Endothelial cell of hepatic sinusoid (primary cell): ENCODE measurements at regions not wholly inside any gene's neighbourhood (a gene's known extent, or its start where the extent isn't known, plus 50 kb on each side); places are given as distances from the start of the nearest gene placed in this dataset.
"Not testable (repeated sequence)": the region's sequence is repeated elsewhere in the genome, so short reads cannot be mapped to it uniquely, and the experiment has no call there.

Source experiments
- in situ Hi-C: cut with HindIII; loops from 2 replicates; pipeline ENCODE4 v1.10.0; 2017; ENCODE audit warnings: low sequenced_read_pairs

DNA sequence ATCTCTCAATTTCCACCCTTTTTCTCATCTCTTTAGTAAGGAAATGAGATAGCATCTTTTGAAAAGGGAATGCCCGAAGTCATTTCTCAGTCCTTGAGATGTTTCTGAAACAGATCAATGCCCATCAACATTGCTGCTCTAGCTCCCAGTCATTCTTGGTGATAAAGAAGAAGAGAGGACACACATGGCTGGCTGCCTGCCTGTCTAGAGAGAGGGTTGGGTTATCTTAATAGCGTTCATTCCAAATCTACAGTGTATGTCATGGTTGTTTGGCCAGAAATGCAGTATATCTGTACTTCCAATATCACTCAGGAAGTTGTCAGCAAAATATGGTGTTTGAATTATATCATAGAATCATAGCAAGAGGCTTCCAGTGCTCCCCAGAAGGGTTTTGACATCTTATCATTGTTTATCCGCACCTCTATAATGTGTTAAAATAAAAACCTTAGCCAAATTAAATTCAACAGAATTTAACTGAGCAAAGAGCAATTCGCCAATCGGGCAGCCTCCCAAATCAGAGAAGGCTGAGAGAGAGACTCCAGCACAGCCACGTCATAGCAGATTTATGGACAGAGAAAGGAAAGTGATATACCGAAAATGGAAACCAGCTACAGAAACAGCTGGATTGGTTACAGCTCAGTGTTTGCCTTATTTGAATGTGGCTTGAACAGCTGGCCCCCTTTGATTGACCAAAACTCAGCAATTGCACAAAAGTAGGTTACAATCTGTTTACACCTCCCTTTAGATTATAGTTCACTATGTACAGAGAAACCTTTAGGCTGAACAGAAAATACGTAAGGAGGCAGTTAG lies 321.0 kb upstream of the FRG1 start:
- in situ Hi-C loops, result not testable (repeated sequence)

- in situ Hi-C loops, result not testable (repeated sequence)
Measured at GRCh38 chr4:189622574-189622973, 318.1 kb upstream of the FRG1 start.

DNA sequence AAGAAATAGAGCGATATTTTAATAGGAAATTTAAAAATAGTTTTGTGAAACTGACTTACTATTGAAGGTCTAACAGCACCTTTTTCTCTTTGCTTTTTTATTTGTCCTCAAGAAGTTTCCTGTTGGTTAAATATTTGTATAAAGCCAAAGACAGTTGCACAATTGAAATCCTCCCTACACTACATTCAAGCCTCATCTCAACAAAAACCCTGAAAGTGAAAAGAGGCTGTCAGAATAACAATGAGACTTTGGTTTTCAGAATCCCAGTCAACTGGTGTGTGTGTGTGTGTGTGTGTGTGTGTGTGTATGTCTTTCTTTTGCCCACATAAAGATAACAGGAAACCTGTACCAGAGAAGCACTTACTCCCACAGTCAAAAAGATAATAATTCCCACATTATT lies 313.6 kb upstream of the FRG1 start:
- in situ Hi-C loops, result not testable (repeated sequence)

- in situ Hi-C loops, result not testable (repeated sequence)
Measured at GRCh38 chr4:189629733-189630132, 310.9 kb upstream of the FRG1 start.

DNA sequence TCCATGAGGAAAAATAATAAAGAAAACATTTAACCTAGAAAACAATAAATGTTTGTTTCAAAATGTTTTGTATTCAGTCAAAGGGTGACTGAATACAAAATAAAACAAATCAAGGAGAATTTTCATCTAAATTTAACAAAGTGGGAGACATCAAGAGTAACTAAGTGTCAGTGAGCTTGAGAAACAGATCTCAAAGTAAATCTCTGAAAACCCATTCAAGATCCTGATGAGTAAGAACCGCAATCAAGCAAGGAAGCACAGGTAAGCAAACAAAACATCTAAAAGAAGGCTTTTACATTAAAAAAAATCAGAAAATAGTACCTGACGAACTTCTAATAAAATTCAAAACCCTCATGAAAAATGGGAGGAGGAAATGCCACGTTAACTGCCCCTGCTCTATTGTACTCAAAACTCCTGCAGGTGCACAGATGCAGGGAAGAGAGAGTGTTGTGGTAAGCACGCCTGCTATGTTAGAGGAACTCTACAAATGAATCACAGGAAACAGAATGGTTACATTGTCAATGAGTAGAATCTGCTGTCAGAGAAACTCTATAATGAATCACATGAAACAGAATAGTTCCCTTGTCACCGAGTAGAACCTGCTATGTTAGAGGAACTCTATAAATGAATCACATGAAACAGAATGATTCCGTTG lies 309.6 kb upstream of the FRG1 start:
- in situ Hi-C loops, result not testable (repeated sequence)

DNA sequence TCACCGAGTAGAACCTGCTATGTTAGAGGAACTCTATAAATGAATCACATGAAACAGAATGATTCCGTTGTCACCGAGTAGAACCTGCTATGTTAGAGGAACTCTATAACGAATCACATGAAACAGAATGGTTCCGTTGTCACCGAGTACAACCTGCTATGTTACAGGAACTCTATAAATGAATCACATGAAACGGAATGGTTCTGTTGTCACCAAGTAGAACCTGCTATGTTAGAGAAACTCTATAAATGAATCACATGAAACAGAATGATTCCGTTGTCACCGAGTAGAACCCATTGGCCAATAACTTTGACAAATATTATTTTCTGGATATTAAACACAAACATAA lies 309.1 kb upstream of the FRG1 start:
- in situ Hi-C loops, result not testable (repeated sequence)

DNA sequence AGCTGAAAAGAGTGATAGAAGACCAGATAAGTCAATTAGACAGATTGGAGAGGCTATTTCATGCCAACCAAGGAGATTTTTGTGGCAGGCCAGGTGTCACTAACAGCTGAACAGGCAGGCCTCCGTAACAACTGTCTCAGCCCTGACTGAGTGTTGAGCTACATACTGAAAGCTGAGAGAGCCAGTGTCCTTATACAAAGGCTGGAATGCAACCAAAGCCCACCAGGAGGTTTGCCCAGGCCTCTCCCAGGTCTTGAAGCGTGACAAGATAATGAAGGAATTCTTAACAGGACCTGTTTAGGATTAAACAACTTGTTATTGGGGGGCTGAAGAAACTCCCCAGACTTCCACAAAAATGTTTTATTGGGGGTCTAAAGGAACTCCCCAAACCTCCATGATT lies 290.2 kb upstream of the FRG1 start:
- in situ Hi-C loops, result not testable (repeated sequence)

DNA sequence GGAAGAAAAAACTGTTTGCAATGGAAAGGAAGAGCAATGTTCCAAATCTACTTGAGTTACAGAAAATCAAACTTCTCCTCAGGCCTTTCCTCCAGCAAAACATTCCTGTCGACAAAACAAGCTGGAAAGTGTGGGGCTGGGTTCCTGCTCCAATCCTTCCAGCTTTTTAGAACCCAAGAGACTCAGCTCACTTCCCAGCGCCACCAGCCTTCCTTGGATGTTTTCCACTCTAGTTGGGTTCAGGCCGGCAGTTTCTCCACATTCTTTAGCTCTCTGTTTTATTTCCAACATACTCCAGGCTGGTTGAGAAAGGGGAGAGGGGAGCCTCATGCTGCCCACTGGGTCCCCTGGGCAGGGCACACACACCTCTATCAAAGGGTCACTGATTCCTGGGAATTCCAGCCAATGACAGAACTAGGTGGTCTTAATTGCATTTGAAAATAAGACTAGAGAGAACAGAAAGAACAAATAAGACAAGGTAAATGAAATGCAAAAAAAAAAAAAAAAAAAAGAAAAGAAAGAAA lies 287.5 kb upstream of the FRG1 start:
- in situ Hi-C loops, result not testable (repeated sequence)

- in situ Hi-C loops, result not testable (repeated sequence)
Measured at GRCh38 chr4:189653983-189654382, 286.7 kb upstream of the FRG1 start.

DNA sequence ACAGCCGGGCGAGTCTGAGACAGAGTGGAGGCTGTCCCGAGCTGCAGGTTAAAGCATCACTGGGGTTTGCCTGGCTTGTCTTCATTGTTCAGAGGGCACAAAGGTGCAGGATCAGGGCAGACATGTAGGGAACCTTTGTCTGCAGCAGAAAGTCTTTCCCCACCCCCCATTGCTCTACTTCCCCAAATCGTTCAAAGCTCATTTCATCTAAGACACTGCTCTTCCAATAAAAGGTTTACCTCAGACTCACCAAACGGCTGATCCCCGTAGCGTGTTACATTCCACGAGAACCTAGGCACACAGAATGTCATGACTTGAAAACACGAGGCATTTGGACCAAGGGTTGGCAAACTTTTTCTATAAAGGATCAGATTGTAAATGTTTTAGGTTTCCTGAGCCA lies 286.3 kb upstream of the FRG1 start:
- in situ Hi-C loops, result not testable (repeated sequence)

DNA sequence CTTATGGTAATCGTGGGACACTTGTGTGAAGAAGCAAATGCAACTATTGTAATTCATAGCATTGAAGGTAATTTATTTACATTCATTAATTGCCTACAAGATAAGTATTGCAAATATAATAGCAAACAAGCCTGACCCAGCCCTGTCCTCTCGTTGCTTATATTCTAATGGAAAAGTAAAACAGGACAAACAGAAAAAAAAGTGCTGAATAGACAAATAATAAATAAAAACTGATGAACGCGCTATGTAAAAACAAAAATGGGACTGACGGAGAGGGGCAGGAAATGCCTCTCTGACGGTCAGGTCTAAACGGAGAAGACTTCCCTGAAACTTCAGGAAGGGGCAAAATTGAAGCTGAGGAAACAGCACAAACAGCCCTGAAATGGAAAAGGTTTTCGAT lies 284.9 kb upstream of the FRG1 start:
- in situ Hi-C loops, result not testable (repeated sequence)

GRCh38 chr4:189656641-189657040 lies 284.0 kb upstream of the FRG1 start:
- in situ Hi-C loops, result no loop called here

DNA sequence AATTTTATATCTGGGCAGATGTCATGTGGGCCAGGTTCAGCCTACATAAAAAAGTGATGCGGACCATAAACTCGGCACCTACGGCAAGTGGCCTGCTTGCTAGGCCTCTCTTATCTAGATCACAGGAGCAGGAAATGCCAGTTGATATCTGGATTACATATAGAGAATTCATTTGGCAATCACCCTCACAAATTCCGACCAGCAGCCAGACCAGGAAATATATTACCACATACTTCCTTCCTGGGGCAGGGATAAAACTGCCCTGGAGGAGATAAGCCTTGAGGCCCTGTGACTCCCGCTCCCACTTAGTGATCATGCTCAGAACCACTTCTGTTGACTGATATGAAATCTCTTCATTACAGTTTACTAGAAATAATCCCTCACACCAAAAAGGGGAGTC lies 282.4 kb upstream of the FRG1 start:
- in situ Hi-C loops, result not testable (repeated sequence)

DNA sequence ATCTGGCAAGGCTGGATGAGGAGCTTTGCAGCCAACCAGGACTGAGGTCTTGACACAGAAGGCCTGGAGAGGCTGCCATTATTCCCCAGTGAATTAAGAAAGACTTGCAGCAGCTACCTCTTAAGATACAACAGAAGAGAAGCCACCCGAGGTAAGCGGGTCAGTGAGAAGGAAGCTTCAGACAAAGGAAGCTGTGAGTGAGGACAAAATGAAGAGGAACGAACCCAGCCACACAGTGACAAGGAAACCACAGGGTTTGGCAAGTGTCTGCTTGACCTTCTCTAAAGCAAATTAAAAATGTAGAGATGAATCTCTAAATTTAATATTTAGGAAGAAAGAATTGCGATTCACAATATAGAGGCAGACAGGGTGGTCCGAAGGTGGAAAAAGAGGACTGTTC lies 281.8 kb upstream of the FRG1 start:
- in situ Hi-C loops, result not testable (repeated sequence)

DNA sequence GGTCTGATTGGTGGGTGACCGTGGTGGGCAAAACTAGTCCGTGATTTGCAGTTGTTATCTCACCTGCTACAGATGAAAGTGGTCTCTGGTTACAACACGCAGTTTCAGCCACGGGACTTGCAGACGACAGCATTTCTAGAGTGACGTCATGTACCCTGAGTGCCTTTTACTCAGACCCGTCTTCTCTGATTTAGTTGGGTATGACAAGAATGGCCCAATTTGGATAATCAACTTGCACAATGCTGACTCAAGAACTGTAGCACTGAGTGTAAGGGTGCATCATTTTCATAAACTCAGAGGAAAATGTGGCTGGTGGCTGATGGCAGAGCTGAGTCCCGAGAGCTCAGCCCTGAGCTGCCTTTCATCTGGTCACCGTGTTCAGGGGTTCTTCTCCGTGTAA lies 281.4 kb upstream of the FRG1 start:
- in situ Hi-C loops, result no loop called here

DNA sequence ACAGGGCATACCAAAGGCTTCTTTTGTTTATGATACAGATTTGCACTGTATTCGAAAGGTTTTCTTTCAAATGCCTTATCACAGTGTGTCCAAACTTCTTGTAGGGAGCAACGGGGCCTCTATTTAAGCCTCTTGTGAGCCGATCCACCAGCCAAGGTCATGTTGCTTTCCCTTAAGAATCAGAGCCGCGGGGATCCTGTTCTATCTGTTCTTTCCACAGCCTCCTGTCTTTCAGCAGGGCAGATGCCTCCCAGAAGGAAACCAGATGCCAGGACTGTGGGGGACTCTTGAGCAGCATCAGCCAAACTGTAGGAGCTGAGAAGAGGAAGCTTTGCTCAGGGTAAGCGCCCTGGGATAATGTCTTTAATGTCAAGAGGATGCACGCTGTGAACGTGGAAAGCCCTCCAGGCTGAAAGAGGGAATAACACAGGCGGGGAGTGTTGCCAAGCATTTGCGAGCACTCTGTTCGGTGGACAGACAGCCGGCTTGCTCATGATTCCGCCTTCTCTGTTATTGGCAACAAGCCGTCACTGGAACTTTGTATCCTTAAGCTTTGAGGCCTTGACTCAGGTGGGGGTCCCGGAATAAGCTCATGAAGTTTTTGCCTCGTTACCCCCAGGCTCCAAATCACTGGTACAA lies 279.8 kb upstream of the FRG1 start:
- in situ Hi-C loops, result no loop called here

DNA sequence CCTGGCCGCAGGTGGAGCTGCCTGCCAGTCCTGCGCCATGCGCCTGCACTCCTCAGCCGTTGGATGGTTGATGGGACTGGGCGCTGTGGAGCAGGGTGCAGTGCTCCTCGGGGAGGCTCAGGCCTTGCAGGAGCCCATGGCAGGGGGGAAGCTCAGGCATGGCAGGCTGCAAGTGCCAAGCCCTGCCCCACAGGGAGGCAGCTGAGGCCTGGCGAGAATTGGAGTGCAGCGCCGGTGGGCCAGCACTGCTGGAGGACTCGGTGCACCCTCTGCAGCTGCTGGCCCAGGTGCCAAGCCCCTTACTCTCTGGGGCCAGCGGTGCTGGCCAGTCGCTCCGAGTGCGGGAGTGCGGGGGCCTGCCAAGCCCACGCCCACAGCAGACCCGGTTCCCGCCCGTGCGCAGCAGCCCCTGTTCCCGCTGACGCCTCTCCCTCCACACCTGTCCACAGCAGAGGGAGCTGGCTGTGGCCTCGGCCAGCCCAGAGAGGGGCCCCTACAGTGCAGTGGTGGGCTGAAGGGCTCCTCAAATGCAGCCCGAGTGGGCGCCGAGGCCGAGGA lies 275.9 kb upstream of the FRG1 start:
- in situ Hi-C loops, result no loop called here

GRCh38 chr4:189665712-189666305 lies 274.9 kb upstream of the FRG1 start:
- in situ Hi-C loops, result not testable (repeated sequence)

GRCh38 chr4:189667386-189667785 lies 273.3 kb upstream of the FRG1 start:
- in situ Hi-C loops, result not testable (repeated sequence)

- in situ Hi-C loops, result not testable (repeated sequence)
Measured at GRCh38 chr4:189697675-189698245, 242.9 kb upstream of the FRG1 start.

DNA sequence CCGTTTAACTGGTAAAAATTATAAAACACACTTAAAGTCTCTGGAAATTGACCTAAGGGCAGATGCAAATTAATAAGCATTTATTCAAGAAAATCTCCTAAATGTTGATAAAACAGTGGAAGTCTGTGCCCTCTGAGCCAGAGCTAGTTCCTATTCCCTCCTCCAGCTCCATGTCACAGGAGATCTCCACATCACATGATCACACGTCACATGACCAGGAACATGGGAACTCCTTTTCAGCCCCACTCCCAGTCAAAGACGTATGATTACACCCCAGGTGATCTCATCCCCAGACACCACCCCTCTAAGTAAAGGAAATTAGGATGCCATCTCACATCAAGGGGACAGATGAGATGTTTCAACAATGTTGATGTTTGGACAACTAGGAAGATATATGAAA lies 237.7 kb upstream of the FRG1 start:
- in situ Hi-C loops, result not testable (repeated sequence)
